ENCODE measurements at regions not wholly inside any gene's neighbourhood (a gene's known extent, or its start where the extent isn't known, plus 50 kb on each side); places are given as distances from the start of the nearest gene placed in this dataset.

GRCh38 chrX:69024161-69024736, 141.0 kb downstream of the PJA1 start:
- DNase-seq: no peak
- Mint-ChIP-seq H3K27me3 (no peaks in the 10 kb centered on the region), H3K4me3 (no peak overlapping the region), H3K9me3 (peaks cover 0 to 2% (median 0%) of the 10 kb centered on the region in 5 donors), H3K27ac (no peak overlapping the region), H3K4me1 (no peaks in the 10 kb centered on the region), H3K36me3 (no peaks in the 10 kb centered on the region)
- CTCF ChIA-PET: no interaction called here
- H3K27ac ChIP-seq (ENCODE audit: low read depth, low read length): no peak overlapping the region
- H3K4me3 ChIP-seq (ENCODE audit: low read length): no peak overlapping the region
- no peaks in the 10 kb centered on the region for H3K9me3 ChIP-seq (ENCODE audit: low read length)
- H3K36me3 ChIP-seq (ENCODE audit: insufficient read depth, low read length): no peaks in the 10 kb centered on the region
- H3K4me1 ChIP-seq (ENCODE audit: insufficient read depth, low read length): no peaks in the 10 kb centered on the region
- no peaks in the 10 kb centered on the region for H3K27me3 ChIP-seq (ENCODE audit: insufficient read depth, low read length, poor library complexity, severe bottlenecking)
- POLR2A ChIA-PET: no interaction called here

DNA sequence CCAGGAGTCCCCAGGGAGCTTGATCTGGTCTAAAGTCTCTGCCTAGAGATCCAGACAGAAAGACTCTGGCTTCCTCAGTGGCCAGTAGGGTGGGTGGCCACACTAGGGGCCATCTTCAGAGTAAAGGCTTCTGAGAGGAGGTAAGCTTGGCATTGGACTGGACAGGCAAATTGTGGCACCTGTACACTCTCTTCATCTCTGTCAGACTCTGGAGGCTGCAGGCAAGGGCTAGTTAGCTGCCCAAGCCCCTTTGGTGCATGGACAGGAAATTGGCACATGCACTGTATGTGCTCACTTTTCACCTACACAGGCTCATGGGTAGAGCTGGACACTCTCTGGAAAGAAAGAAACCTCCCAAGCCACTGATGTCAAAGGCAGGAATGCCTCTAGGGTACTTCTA, 142.8 kb downstream of the PJA1 start:
- no peak for DNase-seq
- ChIA-PET CTCF (no interaction called here), POLR2A (no interaction called here)
- peaks cover 0 to 2% (median 0%) of the 10 kb centered on the region in 5 donors for H3K9me3 Mint-ChIP-seq
- H3K36me3 Mint-ChIP-seq: no peaks in the 10 kb centered on the region
- Histone ChIP-seq H3K27ac (ENCODE audit: low read depth, low read length) (no peak overlapping the region), H3K9me3 (ENCODE audit: low read length) (no peaks in the 10 kb centered on the region), H3K36me3 (ENCODE audit: insufficient read depth, low read length) (no peaks in the 10 kb centered on the region), H3K27me3 (ENCODE audit: insufficient read depth, low read length, poor library complexity, severe bottlenecking) (no peaks in the 10 kb centered on the region), H3K4me3 (ENCODE audit: low read length) (no peak overlapping the region), H3K4me1 (ENCODE audit: insufficient read depth, low read length) (no peaks in the 10 kb centered on the region)
- H3K27ac Mint-ChIP-seq: no peak overlapping the region
- no peaks in the 10 kb centered on the region for H3K4me1 Mint-ChIP-seq
- H3K27me3 Mint-ChIP-seq: no peaks in the 10 kb centered on the region
- no peak overlapping the region for H3K4me3 Mint-ChIP-seq

GRCh38 chrX:69021141-69021960, 143.9 kb downstream of the PJA1 start:
- Histone ChIP-seq H3K36me3 (ENCODE audit: insufficient read depth, low read length) (no peaks in the 10 kb centered on the region), H3K4me3 (ENCODE audit: low read length) (no peak overlapping the region), H3K27ac (ENCODE audit: low read depth, low read length) (no peak overlapping the region), H3K4me1 (ENCODE audit: insufficient read depth, low read length) (no peaks in the 10 kb centered on the region), H3K9me3 (ENCODE audit: low read length) (no peaks in the 10 kb centered on the region), H3K27me3 (ENCODE audit: insufficient read depth, low read length, poor library complexity, severe bottlenecking) (no peaks in the 10 kb centered on the region)
- H3K4me1 Mint-ChIP-seq: no peaks in the 10 kb centered on the region
- no peak for DNase-seq
- H3K27ac Mint-ChIP-seq: no peak overlapping the region
- CTCF ChIA-PET: no interaction called here
- H3K9me3 Mint-ChIP-seq: peaks cover 0 to 2% (median 0%) of the 10 kb centered on the region in 5 donors
- H3K4me3 Mint-ChIP-seq: no peak overlapping the region
- H3K36me3 Mint-ChIP-seq: no peaks in the 10 kb centered on the region
- POLR2A ChIA-PET: no interaction called here
- no peaks in the 10 kb centered on the region for H3K27me3 Mint-ChIP-seq

- Histone ChIP-seq H3K4me3 (ENCODE audit: low read length) (no peak overlapping the region), H3K9me3 (ENCODE audit: low read length) (no peaks in the 10 kb centered on the region), H3K27ac (ENCODE audit: low read depth, low read length) (no peak overlapping the region), H3K4me1 (ENCODE audit: insufficient read depth, low read length) (no peaks in the 10 kb centered on the region), H3K27me3 (ENCODE audit: insufficient read depth, low read length, poor library complexity, severe bottlenecking) (no peaks in the 10 kb centered on the region), H3K36me3 (ENCODE audit: insufficient read depth, low read length) (no peaks in the 10 kb centered on the region)
- ChIA-PET POLR2A (no interaction called here), CTCF (no interaction called here)
- DNase-seq: no peak
- Mint-ChIP-seq H3K4me3 (no peak overlapping the region), H3K9me3 (peaks cover 0 to 2% (median 0%) of the 10 kb centered on the region in 5 donors), H3K36me3 (no peaks in the 10 kb centered on the region), H3K27me3 (no peaks in the 10 kb centered on the region), H3K4me1 (no peaks in the 10 kb centered on the region), H3K27ac (no peak overlapping the region)
Measured at GRCh38 chrX:69020316-69020715, 144.9 kb downstream of the PJA1 start.

DNA sequence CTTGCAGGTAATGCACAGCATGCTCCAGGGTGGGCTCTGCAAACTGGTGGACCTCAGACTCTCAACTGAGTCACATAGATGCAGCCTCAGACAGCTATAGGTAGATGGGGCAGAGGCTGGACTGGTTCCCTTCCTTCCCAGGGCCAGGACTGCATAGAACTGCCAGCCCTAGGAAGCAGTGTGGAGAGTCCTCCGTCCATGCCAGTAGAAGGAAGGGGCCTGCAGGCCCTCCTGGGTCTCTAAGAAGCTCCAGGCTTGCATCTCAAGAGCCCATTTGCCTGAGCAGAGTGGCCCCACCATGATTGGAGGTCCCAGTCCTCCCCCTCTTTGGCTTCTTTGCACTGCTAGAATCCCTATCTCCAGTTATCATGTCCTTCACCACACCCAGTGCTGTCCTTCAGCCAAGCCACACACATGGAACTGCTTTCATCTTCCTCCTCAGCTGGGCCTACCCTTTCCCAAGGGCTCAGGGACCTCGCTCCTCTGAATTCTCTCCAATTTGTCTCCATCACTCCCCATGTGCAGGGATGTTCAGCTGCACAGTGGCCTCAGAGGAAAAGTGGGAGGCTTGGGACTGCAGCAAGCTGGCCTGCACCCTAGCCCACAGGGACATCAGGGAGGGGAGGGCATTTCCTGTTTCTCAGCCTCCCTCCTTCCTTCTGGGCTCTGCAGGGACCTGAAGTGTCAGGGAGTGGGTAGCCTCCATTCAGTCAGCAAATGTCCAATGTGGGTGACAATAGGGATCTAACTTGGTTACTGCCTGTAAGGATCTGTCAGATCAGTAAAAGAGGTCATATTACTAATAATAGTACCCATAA, 146.0 kb downstream of the PJA1 start:
- Histone ChIP-seq H3K27me3 (ENCODE audit: insufficient read depth, low read length, poor library complexity, severe bottlenecking) (no peaks in the 10 kb centered on the region), H3K4me3 (ENCODE audit: low read length) (no peak overlapping the region), H3K9me3 (ENCODE audit: low read length) (no peaks in the 10 kb centered on the region), H3K36me3 (ENCODE audit: insufficient read depth, low read length) (no peaks in the 10 kb centered on the region), H3K4me1 (ENCODE audit: insufficient read depth, low read length) (no peaks in the 10 kb centered on the region), H3K27ac (ENCODE audit: low read depth, low read length) (no peak overlapping the region)
- CTCF ChIA-PET: no interaction called here
- H3K27me3 Mint-ChIP-seq: no peaks in the 10 kb centered on the region
- no peak overlapping the region for H3K27ac Mint-ChIP-seq
- H3K4me3 Mint-ChIP-seq: no peak overlapping the region
- POLR2A ChIA-PET: no interaction called here
- no peak for DNase-seq
- no peaks in the 10 kb centered on the region for H3K4me1 Mint-ChIP-seq
- H3K9me3 Mint-ChIP-seq: peaks cover 0 to 2% (median 0%) of the 10 kb centered on the region in 5 donors
- H3K36me3 Mint-ChIP-seq: no peaks in the 10 kb centered on the region

GRCh38 chrX:69018416-69019072, 146.7 kb downstream of the PJA1 start:
- Mint-ChIP-seq H3K36me3 (no peaks in the 10 kb centered on the region), H3K4me1 (no peaks in the 10 kb centered on the region), H3K27me3 (no peaks in the 10 kb centered on the region), H3K27ac (no peak overlapping the region), H3K4me3 (no peak overlapping the region), H3K9me3 (peaks cover 0 to 2% (median 0%) of the 10 kb centered on the region in 5 donors)
- H3K4me1 ChIP-seq (ENCODE audit: insufficient read depth, low read length): no peaks in the 10 kb centered on the region
- ChIA-PET POLR2A (no interaction called here), CTCF (no interaction called here)
- H3K36me3 ChIP-seq (ENCODE audit: insufficient read depth, low read length): no peaks in the 10 kb centered on the region
- H3K9me3 ChIP-seq (ENCODE audit: low read length): no peaks in the 10 kb centered on the region
- H3K27me3 ChIP-seq (ENCODE audit: insufficient read depth, low read length, poor library complexity, severe bottlenecking): no peaks in the 10 kb centered on the region
- no peak overlapping the region for H3K4me3 ChIP-seq (ENCODE audit: low read length)
- no peak for DNase-seq
- no peak overlapping the region for H3K27ac ChIP-seq (ENCODE audit: low read depth, low read length)

GRCh38 chrX:69016293-69016941, 148.8 kb downstream of the PJA1 start:
- H3K9me3 Mint-ChIP-seq: peaks cover 0 to 2% (median 0%) of the 10 kb centered on the region in 5 donors
- Histone ChIP-seq H3K4me3 (ENCODE audit: low read length) (no peak overlapping the region), H3K4me1 (ENCODE audit: insufficient read depth, low read length) (no peaks in the 10 kb centered on the region), H3K27me3 (ENCODE audit: insufficient read depth, low read length, poor library complexity, severe bottlenecking) (no peaks in the 10 kb centered on the region), H3K9me3 (ENCODE audit: low read length) (no peaks in the 10 kb centered on the region), H3K36me3 (ENCODE audit: insufficient read depth, low read length) (no peaks in the 10 kb centered on the region), H3K27ac (ENCODE audit: low read depth, low read length) (no peak overlapping the region)
- ChIA-PET POLR2A (no interaction called here), CTCF (no interaction called here)
- no peaks in the 10 kb centered on the region for H3K4me1 Mint-ChIP-seq
- no peak overlapping the region for H3K4me3 Mint-ChIP-seq
- no peak overlapping the region for H3K27ac Mint-ChIP-seq
- no peak for DNase-seq
- H3K36me3 Mint-ChIP-seq: no peaks in the 10 kb centered on the region
- H3K27me3 Mint-ChIP-seq: peaks cover 0 to 3% of the 10 kb centered on the region in 2 donors

Data from CD8-positive, alpha-beta memory T cell (primary cell).